Right lobe of liver (tissue), 6 donors: ENCODE measurements at regions not wholly inside any gene's neighbourhood (a gene's known extent, or its start where the extent isn't known, plus 50 kb on each side); places are given as distances from the start of the nearest gene placed in this dataset.

Source experiments
- ATAC-seq, 4 donors: fragments of 200-7000 bp; cut with Tn5 transposase; one replicate each; pipeline ENCODE4 v1.9.1; 2020; ENCODE audit warnings: mild to moderate bottlenecking in 4 of 4, moderate library complexity in 4 of 4
- DNase-seq, 3 donors: peaks; one replicate each; pipeline ENCODE4 v3.0.0-alpha.2; 2020
- H3K27ac ChIP-seq, 3 donors: fragments of 200-600 bp; one replicate each; pipeline ENCODE4 v1.8.0; 2022
- H3K27me3 ChIP-seq, 2 donors: fragments of 200-600 bp; one replicate each; pipeline ENCODE4 v1.8.0; 2022
- H3K36me3 ChIP-seq, 4 donors: fragments of 200-600 bp; sonication (generic) in 1 of 4; one replicate each; pipeline versions ENCODE4 v1.5.1 to v1.8.0; 2017 to 2022; ENCODE audit warnings: control low read depth in 1 of 4
- H3K4me1 ChIP-seq, 4 donors: fragments of 200-600 bp; sonication (generic) in 1 of 4; one replicate each; pipeline versions ENCODE4 v1.5.1 to v1.8.0; 2017 to 2022; ENCODE audit warnings: control low read depth in 1 of 4
- H3K4me3 ChIP-seq, 3 donors: fragments of 200-600 bp; one replicate each; pipeline ENCODE4 v1.8.0; 2022
- H3K9me3 ChIP-seq, 4 donors: fragments of 200-600 bp; sonication (generic) in 1 of 4; one replicate each; pipeline versions ENCODE4 v1.5.1 to v1.8.0; 2017 to 2022; ENCODE audit warnings: control low read depth in 1 of 4
- POLR2A ChIP-seq: fragments of 450-650 bp; IDR thresholded peaks from one replicate; pipeline ENCODE4 v1.6.1; 2017; ENCODE audit warnings: antibody characterized with exemption, mild to moderate bottlenecking
- WGBS: methylation state at CpG from one replicate; pipeline ENCODE4 v1.1.6; 2018; ENCODE audit warnings: low coverage, low lambda C conversion rate; ENCODE audit not compliant: insufficient coverage; ENCODE audit errors: missing lambda C conversion rate; 5-methylcytosine and 5-hydroxymethylcytosine counted together
- intact Hi-C, 2 donors: fragments of 100-400 bp; cut with DNase I; formaldehyde crosslinking; loops; one replicate each; pipeline versions ENCODE4 v1.11.2 to v1.14.1; 2022
- TF ChIP-seq, protein P1 (sequence below), 4 donors: fragments of 200-600 bp in 3 of 4; fragments of 450-650 bp in 1 of 4; IDR thresholded peaks; one replicate each; pipeline versions ENCODE4 v1.5.1 to v1.8.0; 2016 to 2022; ENCODE audit warnings: antibody characterized with exemption in 4 of 4, mild to moderate bottlenecking in 2 of 4
- donor health status: DM: no; HTN: yes; CAD: no.
- donor health status: DM: no; HTN: no; CAD: no.
- donor health status: DM: no; HTN: no; CAD: no.
- donor health status: DM: no; HTN: yes; CAD: no.
- donor health status: DM: no; HTN: yes; CAD: no.

DNA sequence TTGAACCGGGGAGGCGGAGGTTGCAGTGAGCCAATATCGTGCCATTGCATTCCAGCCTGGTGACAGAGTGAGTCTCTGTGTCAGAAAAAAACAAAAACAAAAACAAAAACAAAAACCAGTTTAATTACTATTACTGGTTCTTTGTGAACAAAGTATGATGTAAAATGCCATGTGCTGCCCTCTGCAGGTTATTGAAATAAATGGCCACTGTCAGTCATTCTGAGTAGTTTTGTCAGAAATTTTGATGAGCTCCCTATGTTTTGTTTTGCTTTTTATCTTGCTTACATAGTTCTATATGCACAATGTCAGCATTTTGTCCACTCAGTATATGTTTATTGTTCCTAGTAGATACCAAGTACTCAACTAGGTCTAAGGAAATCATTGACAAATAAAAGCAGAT, 423.6 kb upstream of the CHST9 start:
- H3K27ac ChIP-seq: no peak overlapping the region
- no peak overlapping the region for H3K4me3 ChIP-seq
- no peaks in the 10 kb centered on the region for H3K9me3 ChIP-seq
- ATAC-seq: no peak
- no peaks in the 10 kb centered on the region for H3K27me3 ChIP-seq
- peaks cover 0 to 10% (median 0%) of the 10 kb centered on the region in 4 donors for H3K4me1 ChIP-seq
- TF ChIP-seq POLR2A: no peak
- TF ChIP-seq, protein P1, sequence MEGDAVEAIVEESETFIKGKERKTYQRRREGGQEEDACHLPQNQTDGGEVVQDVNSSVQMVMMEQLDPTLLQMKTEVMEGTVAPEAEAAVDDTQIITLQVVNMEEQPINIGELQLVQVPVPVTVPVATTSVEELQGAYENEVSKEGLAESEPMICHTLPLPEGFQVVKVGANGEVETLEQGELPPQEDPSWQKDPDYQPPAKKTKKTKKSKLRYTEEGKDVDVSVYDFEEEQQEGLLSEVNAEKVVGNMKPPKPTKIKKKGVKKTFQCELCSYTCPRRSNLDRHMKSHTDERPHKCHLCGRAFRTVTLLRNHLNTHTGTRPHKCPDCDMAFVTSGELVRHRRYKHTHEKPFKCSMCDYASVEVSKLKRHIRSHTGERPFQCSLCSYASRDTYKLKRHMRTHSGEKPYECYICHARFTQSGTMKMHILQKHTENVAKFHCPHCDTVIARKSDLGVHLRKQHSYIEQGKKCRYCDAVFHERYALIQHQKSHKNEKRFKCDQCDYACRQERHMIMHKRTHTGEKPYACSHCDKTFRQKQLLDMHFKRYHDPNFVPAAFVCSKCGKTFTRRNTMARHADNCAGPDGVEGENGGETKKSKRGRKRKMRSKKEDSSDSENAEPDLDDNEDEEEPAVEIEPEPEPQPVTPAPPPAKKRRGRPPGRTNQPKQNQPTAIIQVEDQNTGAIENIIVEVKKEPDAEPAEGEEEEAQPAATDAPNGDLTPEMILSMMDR (IDR thresholded peaks at IDR 0.05): peak in 3 of 4 donors; percentile 14 to 38 (median 38)
- 91% methylated on average over 3 of the region's 3 CpGs for WGBS
- H3K36me3 ChIP-seq: no peaks in the 10 kb centered on the region
- intact Hi-C loops: loop anchor here (10.0 kb wide), 1 partner anchor 136 kb away; no protein-coding TSS in a partner anchor
- DNase-seq: no peak

DNA sequence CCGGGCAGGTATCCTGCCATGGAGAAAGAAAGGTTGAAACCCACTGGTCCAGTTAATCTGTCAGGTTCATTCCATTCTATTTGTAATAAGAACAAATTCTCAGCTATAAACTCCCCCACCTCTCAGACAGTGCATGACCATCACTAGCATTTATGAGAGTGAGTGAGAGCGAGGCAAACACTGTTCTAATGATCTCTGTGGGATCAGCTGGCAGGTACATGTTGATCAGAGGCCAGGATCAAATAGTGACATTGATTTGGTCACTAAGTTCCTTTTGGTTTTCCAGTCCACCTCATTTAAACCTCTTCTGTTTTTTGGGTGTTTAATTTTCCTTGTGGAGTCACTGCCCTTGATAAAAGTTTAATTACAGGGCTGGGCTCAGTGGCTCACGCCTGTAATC, 423.1 kb upstream of the CHST9 start:
- H3K9me3 ChIP-seq: no peaks in the 10 kb centered on the region
- peak; percentile 53 to 69 (median 61) for ATAC-seq
- WGBS: 45% methylated on average over 3 of the region's 3 CpGs
- intact Hi-C loops: loop anchor here (10.0 kb wide), 1 partner anchor 137 kb away; no protein-coding TSS in a partner anchor
- no peak for TF ChIP-seq POLR2A
- no peaks in the 10 kb centered on the region for H3K36me3 ChIP-seq
- no peak for DNase-seq
- H3K4me1 ChIP-seq: peaks cover 0 to 10% (median 0%) of the 10 kb centered on the region in 4 donors
- H3K27me3 ChIP-seq: no peaks in the 10 kb centered on the region
- H3K4me3 ChIP-seq: no peak overlapping the region
- no peak overlapping the region for H3K27ac ChIP-seq

DNA sequence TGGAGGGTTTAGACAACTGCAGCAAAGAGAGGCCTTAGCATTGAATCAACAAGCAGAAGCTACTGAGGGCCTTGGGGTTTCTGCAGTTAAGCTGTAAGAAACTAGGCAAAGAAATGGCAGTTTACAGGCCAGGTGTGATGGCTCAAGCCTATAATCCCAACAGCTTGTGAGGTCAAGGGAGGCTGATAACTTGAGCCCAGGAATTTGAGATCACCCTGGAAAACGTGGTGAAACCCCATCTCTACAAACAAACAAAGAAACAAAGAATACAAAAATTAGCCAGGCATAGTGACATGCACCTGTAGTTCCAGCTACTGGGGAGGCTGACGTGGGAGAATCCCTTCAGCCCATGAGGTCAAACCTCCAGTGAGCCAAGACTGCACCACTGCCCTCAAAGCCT, 421.6 kb upstream of the CHST9 start:
- ATAC-seq (no peak), DNase-seq (no peak)
- Histone ChIP-seq H3K27ac (no peak overlapping the region), H3K4me3 (no peak overlapping the region), H3K4me1 (peaks cover 0 to 10% (median 0%) of the 10 kb centered on the region in 4 donors), H3K9me3 (no peaks in the 10 kb centered on the region), H3K27me3 (no peaks in the 10 kb centered on the region), H3K36me3 (no peaks in the 10 kb centered on the region)
- 64% methylated on average over 2 of the region's 2 CpGs for WGBS
- intact Hi-C loops: loop anchor here (10.0 kb wide), 1 partner anchor 138 kb away; no protein-coding TSS in a partner anchor
- TF ChIP-seq, protein P1 (IDR thresholded peaks at IDR 0.05): no peak
- TF ChIP-seq POLR2A: no peak

DNA sequence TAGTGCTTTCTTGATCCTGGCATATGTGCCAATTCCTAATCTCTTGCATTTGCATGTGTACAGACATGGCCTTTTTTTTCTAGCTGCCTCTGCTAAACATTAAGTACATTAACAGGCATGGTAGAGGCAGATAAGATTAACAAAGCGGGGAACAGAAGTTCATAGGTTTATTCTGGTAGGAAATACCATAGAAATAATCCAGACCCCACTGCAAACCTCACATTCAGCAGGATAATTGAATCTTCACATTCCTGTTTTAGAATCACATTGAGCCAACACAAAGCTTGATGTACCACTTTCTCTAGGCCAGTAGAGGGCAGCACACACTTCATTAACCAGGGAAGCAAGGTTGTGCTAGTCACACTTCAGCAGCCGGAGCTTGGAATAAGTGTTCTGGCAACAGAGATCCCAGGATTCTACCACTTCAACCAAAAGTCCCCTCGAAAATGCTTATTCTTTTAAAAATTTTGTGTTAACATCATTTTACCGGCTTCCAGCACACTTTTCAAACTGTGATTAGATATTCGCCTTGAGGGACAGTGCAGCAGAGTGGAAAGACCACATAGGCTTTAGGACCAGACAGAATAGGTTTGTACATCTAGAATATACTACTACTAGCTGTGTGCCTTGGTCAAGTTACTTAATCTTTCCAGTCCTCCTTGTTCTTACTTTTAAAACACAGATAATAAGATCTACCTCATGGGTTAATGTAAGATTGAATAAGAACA, 420.2 kb upstream of the CHST9 start:
- no peaks in the 10 kb centered on the region for H3K27me3 ChIP-seq
- peak overlapping the region in 1 of 3 donors; percentile 28 for H3K27ac ChIP-seq
- ATAC-seq (peak; percentile 96 to 98 (median 98)), DNase-seq (peak in 2 of 3 donors; percentile 35 to 72)
- TF ChIP-seq, protein P1 (IDR thresholded peaks at IDR 0.05): peak; percentile 86 to 89 (median 88)
- TF ChIP-seq POLR2A: no peak
- intact Hi-C loops: loop anchor here (10.0 kb wide), 1 partner anchor 140 kb away; no protein-coding TSS in a partner anchor
- WGBS: 25% methylated on average over 5 of the region's 5 CpGs
- peaks cover 0 to 10% (median 0%) of the 10 kb centered on the region in 4 donors for H3K4me1 ChIP-seq
- H3K36me3 ChIP-seq: no peaks in the 10 kb centered on the region
- no peak overlapping the region for H3K4me3 ChIP-seq
- no peaks in the 10 kb centered on the region for H3K9me3 ChIP-seq

DNA sequence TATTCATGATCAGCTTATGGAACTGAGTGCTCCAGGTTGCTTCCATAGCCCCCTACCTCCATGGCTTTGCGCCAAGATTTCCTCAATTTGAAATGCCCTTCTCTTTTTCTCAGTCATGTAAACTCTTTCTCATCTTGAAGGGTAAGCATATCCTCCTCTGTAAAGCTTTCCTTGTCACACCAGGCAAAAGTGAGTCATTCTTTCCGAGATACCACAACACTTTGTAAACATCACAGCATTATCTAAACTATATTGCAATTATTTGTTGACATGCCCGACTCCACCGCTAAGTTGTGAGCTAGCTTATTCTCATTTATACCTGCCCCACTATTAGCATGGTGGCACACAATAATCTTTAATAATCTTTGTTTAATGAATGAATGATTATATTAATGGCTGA, 419.5 kb upstream of the CHST9 start:
- Histone ChIP-seq H3K4me1 (peaks cover 0 to 10% (median 0%) of the 10 kb centered on the region in 4 donors), H3K27ac (no peak overlapping the region), H3K4me3 (no peak overlapping the region), H3K27me3 (no peaks in the 10 kb centered on the region), H3K36me3 (no peaks in the 10 kb centered on the region), H3K9me3 (no peaks in the 10 kb centered on the region)
- 34% methylated on average over 4 of the region's 4 CpGs for WGBS
- intact Hi-C loops: loop anchor here (10.0 kb wide), 1 partner anchor 140 kb away; no protein-coding TSS in a partner anchor
- ATAC-seq (peak in 1 of 4 donors; percentile 84), DNase-seq (no peak)
- TF ChIP-seq, protein P1 (IDR thresholded peaks at IDR 0.05): no peak
- TF ChIP-seq POLR2A: no peak
